ENCODE measurements at regions not wholly inside any gene's neighbourhood (a gene's known extent, or its start where the extent isn't known, plus 50 kb on each side); places are given as distances from the start of the nearest gene placed in this dataset.

- TF ChIP-seq EP300 (IDR thresholded peaks at IDR 0.05) (no peak), CTCF (IDR thresholded peaks at IDR 0.05) (no peak), POLR2A (IDR thresholded peaks at IDR 0.05) (no peak)
- Histone ChIP-seq H3K27me3 (no peaks in the 10 kb centered on the region), H3K27ac (no peak overlapping the region), H3K4me1 (no peaks in the 10 kb centered on the region), H3K36me3 (no peaks in the 10 kb centered on the region), H3K9me3 (peaks cover 0 to 14% (median 0%) of the 10 kb centered on the region in 4 donors), H3K4me3 (no peak overlapping the region)
- WGBS, 2 donors: 55 to 66% methylated on average over 18 of the region's 18 CpGs
- no peak for DNase-seq (ENCODE audit: low spot score in 2 of 2)
Measured at GRCh38 chr11:70771099-70771885, 373.0 kb downstream of the CTTN start.

GRCh38 chr11:70772950-70773349 is 374.6 kb downstream of the CTTN start:
- H3K36me3 ChIP-seq: no peaks in the 10 kb centered on the region
- H3K4me1 ChIP-seq: no peaks in the 10 kb centered on the region
- no peak for DNase-seq (ENCODE audit: low spot score in 2 of 2)
- TF ChIP-seq EP300 (IDR thresholded peaks at IDR 0.05): no peak
- no peak for TF ChIP-seq POLR2A (IDR thresholded peaks at IDR 0.05)
- TF ChIP-seq CTCF (IDR thresholded peaks at IDR 0.05): no peak
- H3K27ac ChIP-seq: no peak overlapping the region
- H3K9me3 ChIP-seq: no peaks in the 10 kb centered on the region
- H3K27me3 ChIP-seq: no peaks in the 10 kb centered on the region
- no peak overlapping the region for H3K4me3 ChIP-seq
- WGBS, 2 donors: 93 to 94% methylated on average over 8 of the region's 8 CpGs

GRCh38 chr11:70775386-70776075 is 377.2 kb downstream of the CTTN start:
- H3K27me3 ChIP-seq: no peaks in the 10 kb centered on the region
- H3K4me3 ChIP-seq: no peak overlapping the region
- no peaks in the 10 kb centered on the region for H3K9me3 ChIP-seq
- no peak for DNase-seq (ENCODE audit: low spot score in 2 of 2)
- no peaks in the 10 kb centered on the region for H3K36me3 ChIP-seq
- TF ChIP-seq EP300 (IDR thresholded peaks at IDR 0.05) (no peak), POLR2A (IDR thresholded peaks at IDR 0.05) (no peak), CTCF (IDR thresholded peaks at IDR 0.05) (no peak)
- 77 to 78% methylated on average over 12 of the region's 12 CpGs for WGBS, 2 donors
- H3K27ac ChIP-seq: no peak overlapping the region
- H3K4me1 ChIP-seq: no peaks in the 10 kb centered on the region

GRCh38 chr11:70776914-70777532 is 378.7 kb downstream of the CTTN start:
- Histone ChIP-seq H3K9me3 (no peaks in the 10 kb centered on the region), H3K4me3 (no peak overlapping the region), H3K36me3 (no peaks in the 10 kb centered on the region), H3K27ac (no peak overlapping the region), H3K27me3 (no peaks in the 10 kb centered on the region), H3K4me1 (no peaks in the 10 kb centered on the region)
- no peak for DNase-seq (ENCODE audit: low spot score in 2 of 2)
- TF ChIP-seq CTCF (IDR thresholded peaks at IDR 0.05) (no peak), EP300 (IDR thresholded peaks at IDR 0.05) (no peak), POLR2A (IDR thresholded peaks at IDR 0.05) (no peak)

GRCh38 chr11:70778883-70779282 is 380.6 kb downstream of the CTTN start:
- Histone ChIP-seq H3K27ac (no peak overlapping the region), H3K4me1 (no peaks in the 10 kb centered on the region), H3K36me3 (no peaks in the 10 kb centered on the region), H3K27me3 (no peaks in the 10 kb centered on the region), H3K9me3 (no peaks in the 10 kb centered on the region), H3K4me3 (no peak overlapping the region)
- WGBS, 2 donors: 61 to 78% methylated on average over 6 to 7 of the region's 7 CpGs
- TF ChIP-seq CTCF (IDR thresholded peaks at IDR 0.05): no peak
- TF ChIP-seq EP300 (IDR thresholded peaks at IDR 0.05): no peak
- TF ChIP-seq POLR2A (IDR thresholded peaks at IDR 0.05): no peak
- no peak for DNase-seq (ENCODE audit: low spot score in 2 of 2)
